ENCODE measurements at regions not wholly inside any gene's neighbourhood (a gene's known extent, or its start where the extent isn't known, plus 50 kb on each side); places are given as distances from the start of the nearest gene placed in this dataset.

DNA sequence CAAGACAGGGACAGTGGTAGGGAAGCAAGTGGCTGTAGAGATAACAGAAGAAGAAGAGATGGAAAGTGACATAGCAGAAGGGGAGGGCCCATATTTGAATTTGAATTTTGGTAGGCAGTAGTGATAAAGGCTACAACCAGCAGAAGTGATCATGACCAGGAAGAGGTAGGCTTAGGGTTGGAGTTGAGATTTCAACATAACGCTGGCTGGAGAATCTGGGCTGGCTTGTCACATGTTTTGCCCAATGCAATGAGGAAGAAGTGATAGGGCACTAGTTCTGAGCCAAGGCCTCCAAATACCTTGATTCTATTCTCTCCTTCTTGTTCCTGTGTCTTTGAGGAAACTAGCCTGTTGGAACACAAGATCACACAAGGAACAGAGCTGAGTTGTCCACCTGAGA is 69.4 kb downstream of the SCG2 start:
- DNase-seq, result no peak

DNA sequence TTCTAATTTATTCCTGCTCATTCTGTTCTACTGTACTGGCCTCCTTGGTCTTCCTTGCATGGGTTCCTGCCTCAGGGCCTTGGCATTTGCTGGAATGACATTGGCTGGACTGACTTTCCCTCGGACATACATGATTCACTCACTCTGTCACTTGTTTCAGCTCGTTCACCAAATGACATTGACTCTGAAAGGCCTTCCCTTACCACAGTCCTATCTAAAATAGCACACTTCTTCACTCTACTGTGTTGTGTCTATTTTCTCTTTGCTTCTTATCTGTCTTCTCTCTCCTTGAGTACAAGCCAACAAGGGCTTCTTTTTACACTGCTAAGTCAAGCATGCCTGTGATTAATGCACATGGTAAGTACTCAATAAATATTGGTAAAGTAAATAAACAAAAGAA is 65.6 kb downstream of the SCG2 start:
- no peak for DNase-seq

DNA sequence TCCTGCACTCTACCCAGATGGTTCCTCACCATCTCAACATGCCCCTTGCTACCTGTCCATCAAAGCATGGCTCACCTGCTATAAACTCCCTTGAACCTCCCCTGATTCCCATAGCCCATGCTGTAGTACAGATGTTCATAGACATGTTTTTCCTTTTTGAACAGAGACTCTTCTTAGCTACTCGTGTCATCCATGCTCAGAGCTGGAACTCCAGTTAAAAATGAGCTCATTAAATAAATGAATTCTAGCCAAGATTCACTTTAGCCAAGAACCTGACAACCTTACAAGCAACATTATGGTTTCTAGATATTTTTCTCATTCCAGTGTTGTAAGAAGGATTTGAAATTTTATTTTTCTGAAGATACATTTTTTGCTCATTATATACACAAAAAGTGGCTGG is 65.0 kb downstream of the SCG2 start:
- DNase-seq, result no peak

DNA sequence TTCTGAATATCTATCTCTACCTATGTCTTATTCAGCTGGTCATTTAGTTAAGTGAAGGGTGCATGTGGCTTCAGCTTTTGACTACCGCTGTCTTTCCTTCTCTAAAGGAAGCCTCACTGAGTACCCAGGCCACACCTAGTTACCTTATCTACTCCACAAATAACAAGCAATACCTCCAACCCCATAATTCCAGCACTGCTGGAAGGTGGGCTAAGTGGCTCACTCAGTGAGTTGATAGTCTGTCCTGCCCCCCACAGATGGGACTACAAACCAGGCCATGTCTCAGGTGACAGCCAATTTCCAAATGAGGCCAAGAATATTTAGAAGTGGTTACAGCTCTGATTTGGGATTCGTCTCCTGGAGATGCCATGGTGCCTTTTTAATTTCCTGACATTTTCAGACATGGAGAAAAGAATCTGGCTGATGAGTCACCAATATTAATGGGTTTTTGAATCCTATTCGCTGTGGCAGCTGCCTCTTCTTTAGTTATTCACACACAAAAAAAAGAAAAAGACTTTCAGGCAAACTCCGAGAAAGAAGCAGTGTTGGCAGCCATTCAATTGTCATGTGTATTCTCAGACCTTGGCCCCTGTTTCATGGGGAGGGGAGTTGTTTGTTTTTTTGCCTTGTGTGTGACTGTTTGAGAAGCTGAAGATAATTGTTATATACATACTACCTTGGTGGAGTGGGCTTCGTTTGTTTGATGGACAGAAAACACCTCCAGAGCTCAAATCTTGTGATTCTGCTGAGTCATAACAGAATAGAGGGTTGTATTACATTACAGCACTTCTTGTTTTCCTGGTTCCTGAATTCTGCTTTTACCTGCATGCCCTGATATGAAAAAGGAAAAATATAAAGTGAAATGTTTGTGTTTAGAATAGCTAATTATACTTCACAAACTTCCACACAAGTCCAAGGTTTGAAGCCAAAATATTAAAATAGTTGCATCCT is 64.2 kb downstream of the SCG2 start:
- peak; percentile 85 for DNase-seq

DNA sequence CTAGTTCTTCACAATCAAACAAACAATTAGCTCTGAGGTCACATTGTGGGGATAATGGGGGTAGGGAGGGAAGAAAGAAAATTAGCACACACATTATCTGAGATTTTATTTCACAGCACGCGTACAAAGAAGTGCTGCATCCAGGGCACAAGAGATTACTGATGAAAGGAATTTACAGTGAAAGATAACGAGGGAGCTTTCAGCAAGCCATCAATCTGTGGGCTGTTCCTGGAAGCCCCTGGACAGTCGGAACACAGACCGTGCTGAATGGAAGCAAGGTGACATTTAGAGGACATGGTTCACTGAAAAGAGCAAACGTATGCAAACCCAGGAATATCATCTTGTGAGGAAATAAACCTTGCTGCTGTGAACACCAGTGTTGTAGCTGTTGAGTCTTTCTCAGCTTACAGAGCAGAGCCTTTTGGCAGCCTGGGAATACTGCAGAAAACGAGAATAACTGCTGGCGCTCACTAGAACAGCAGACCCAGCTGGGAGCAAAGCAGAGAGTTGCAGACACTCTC is 63.2 kb downstream of the SCG2 start:
- DNase-seq, result peak; percentile 41

DNA sequence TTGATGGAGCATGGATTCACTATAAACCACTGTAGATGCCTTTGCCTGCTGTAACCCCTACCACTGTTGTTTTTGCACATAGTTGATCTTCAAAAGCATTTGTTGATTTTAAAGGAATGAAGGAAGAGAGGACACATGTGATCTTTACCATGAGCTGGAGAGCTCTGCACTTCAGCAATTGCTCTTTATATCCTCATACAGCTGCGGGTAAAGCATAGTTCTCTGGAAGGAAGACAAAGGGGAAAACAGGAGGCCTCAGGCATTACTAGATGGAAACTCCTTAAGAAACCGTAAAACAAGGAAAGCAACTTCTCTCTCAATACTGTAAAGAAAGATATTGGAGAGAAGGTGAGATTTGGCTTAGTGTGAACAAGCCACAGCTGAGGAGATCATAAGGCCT is 60.6 kb downstream of the SCG2 start:
- no peak for DNase-seq

DNA sequence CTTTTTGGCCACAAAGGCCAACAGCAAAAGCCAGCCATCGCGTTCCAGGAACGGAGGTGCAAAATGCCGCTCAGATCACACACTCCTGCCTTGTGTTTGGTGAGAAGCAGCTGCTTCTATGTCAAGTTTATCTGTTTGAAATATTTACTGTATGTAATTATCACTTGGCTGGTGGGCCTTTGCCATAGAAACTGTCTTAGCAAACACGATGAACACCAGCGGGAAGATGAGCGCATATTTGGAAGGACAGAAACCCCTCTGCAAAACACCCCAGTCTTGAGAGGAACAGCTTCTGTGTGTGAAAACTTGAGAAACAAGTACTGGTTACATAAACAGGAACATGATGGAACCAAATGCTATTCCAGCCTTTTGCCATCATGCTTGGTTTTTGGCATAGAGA is 59.7 kb downstream of the SCG2 start:
- no peak for DNase-seq

DNA sequence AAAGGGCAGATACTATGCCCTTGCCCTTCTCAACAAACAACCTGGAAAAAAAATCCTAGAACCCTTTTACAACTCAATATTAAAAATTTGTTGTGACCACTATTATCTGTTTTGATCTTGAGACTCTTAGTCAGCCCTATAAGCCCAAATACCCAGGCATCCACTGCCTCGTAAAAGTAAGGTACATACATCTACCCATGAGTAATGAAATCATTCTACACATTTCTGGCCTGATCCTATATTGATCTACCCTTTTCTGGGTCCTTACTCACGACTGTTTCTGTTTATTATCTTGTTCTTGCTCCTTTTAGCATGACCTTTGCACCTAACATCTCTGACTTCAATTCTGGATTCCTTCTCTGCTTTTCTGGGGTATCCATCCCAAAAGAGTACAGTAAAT is 56.8 kb downstream of the SCG2 start:
- DNase-seq, result no peak

DNA sequence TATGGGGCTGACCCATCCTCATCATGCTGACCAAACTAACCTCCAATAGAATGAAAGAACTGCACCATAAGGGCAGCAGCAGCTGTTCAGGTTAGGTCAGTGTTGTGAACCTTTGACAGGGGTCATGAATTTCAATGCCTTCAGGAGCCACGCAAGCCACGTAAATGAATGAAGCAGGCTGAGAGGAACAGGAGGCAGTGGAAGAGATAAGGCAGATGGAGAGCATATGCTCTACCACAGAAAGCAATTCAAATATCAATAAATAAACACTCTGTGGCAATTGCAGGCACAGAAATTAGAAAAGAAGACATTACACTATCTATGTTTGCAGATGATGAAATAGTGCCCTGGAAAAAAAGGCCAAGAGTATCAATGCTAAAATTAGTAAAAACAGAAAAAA is 56.3 kb downstream of the SCG2 start:
- no peak for DNase-seq
